ENCODE measurements at regions not wholly inside any gene's neighbourhood (a gene's known extent, or its start where the extent isn't known, plus 50 kb on each side); places are given as distances from the start of the nearest gene placed in this dataset.
A peak's percentile ranks its signal among the peaks of the same experiment; 100 is the strongest.
"Not testable (repeated sequence)": the region's sequence is repeated elsewhere in the genome, so short reads cannot be mapped to it uniquely, and the experiment has no call there.

GRCh38 chr5:174581479-174581878 is 142.9 kb upstream of the MSX2 start:
- no peaks in the 10 kb centered on the region for H3K27me3 Mint-ChIP-seq (ENCODE audit: low read depth)
- no peak overlapping the region for H3K4me3 Mint-ChIP-seq
- TF ChIP-seq, protein P1, sequence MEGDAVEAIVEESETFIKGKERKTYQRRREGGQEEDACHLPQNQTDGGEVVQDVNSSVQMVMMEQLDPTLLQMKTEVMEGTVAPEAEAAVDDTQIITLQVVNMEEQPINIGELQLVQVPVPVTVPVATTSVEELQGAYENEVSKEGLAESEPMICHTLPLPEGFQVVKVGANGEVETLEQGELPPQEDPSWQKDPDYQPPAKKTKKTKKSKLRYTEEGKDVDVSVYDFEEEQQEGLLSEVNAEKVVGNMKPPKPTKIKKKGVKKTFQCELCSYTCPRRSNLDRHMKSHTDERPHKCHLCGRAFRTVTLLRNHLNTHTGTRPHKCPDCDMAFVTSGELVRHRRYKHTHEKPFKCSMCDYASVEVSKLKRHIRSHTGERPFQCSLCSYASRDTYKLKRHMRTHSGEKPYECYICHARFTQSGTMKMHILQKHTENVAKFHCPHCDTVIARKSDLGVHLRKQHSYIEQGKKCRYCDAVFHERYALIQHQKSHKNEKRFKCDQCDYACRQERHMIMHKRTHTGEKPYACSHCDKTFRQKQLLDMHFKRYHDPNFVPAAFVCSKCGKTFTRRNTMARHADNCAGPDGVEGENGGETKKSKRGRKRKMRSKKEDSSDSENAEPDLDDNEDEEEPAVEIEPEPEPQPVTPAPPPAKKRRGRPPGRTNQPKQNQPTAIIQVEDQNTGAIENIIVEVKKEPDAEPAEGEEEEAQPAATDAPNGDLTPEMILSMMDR (IDR thresholded peaks at IDR 0.05; ENCODE audit: unreplicated experiment) = no peak
- peaks cover 3% of the 10 kb centered on the region for H3K36me3 Mint-ChIP-seq
- H3K27ac Mint-ChIP-seq = no peak overlapping the region
- H3K9me3 Mint-ChIP-seq = peaks cover 9% of the 10 kb centered on the region
- DNase-seq (ENCODE audit: low spot score in 2 of 2, unreplicated experiment in 2 of 2) = peak in 1 of 2 experiments; percentile 53
- peaks cover 20% of the 10 kb centered on the region for H3K4me1 Mint-ChIP-seq

- H3K4me1 Mint-ChIP-seq = peaks cover 20% of the 10 kb centered on the region
- H3K27me3 Mint-ChIP-seq (ENCODE audit: low read depth) = no peaks in the 10 kb centered on the region
- TF ChIP-seq, protein P1 (IDR thresholded peaks at IDR 0.05; ENCODE audit: unreplicated experiment) = no peak
- no peak overlapping the region for H3K4me3 Mint-ChIP-seq
- H3K36me3 Mint-ChIP-seq = peaks cover 4% of the 10 kb centered on the region
- peaks cover 11% of the 10 kb centered on the region for H3K9me3 Mint-ChIP-seq
- DNase-seq (ENCODE audit: low spot score in 2 of 2, unreplicated experiment in 2 of 2) = no peak
- H3K27ac Mint-ChIP-seq = no peak overlapping the region
Observed at GRCh38 chr5:174581894-174582293, 142.5 kb upstream of the MSX2 start.

DNA sequence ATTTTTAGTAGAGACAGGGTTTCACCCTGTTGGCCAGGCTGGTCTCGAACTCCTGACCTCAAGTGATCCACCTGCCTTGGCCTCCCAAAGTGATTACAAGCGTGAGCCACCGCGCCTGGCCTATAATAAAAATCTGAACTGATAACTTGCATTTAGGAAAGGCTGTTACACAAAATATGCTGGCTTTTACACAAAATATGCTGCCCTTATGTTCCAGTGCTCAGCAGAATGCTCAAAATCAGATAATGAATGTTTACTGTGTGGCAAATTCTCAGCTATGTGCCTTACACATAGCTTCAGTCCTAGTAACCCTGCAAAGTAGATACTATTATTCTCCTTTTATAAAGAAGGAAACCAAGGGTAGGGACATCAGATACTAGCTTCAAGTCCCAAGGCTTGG is 141.3 kb upstream of the MSX2 start:
- H3K27me3 Mint-ChIP-seq (ENCODE audit: low read depth) = no peaks in the 10 kb centered on the region
- H3K36me3 Mint-ChIP-seq = peaks cover 4% of the 10 kb centered on the region
- DNase-seq (ENCODE audit: low spot score in 2 of 2, unreplicated experiment in 2 of 2) = no peak
- peaks cover 20% of the 10 kb centered on the region for H3K4me1 Mint-ChIP-seq
- TF ChIP-seq, protein P1 (IDR thresholded peaks at IDR 0.05; ENCODE audit: unreplicated experiment) = no peak
- no peak overlapping the region for H3K27ac Mint-ChIP-seq
- peaks cover 11% of the 10 kb centered on the region for H3K9me3 Mint-ChIP-seq
- H3K4me3 Mint-ChIP-seq = no peak overlapping the region

DNA sequence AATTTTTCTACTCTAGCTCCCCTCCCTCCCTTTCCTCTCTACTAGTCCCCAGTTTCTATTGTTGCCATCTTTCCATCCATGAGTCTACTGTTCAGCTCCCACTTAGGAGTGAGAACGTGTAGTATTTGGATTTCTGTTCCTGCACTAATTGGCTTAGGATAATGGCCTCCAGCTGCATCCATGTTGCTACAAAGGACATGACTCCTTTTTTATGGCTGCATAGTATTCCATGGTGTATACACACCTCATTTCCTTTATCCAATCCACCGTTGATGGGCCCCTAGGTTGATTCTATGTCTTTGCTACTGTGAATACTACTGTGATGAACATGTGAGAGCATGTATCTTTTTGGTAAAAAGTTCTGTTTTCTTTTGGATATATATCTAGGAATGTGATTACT is 138.9 kb upstream of the MSX2 start:
- Mint-ChIP-seq H3K4me3 (no peak overlapping the region), H3K36me3 (peaks cover 4% of the 10 kb centered on the region), H3K4me1 (peaks cover 21% of the 10 kb centered on the region), H3K9me3 (peaks cover 11% of the 10 kb centered on the region), H3K27me3 (ENCODE audit: low read depth) (no peaks in the 10 kb centered on the region), H3K27ac (no peak overlapping the region)
- TF ChIP-seq, protein P1 (IDR thresholded peaks at IDR 0.05; ENCODE audit: unreplicated experiment) = no peak
- no peak for DNase-seq (ENCODE audit: low spot score in 2 of 2, unreplicated experiment in 2 of 2)

GRCh38 chr5:174586163-174586562 is 138.2 kb upstream of the MSX2 start:
- Mint-ChIP-seq H3K4me1 (peaks cover 15% of the 10 kb centered on the region), H3K9me3 (peaks cover 11% of the 10 kb centered on the region)
- DNase-seq (ENCODE audit: low spot score in 2 of 2, unreplicated experiment in 2 of 2); H3K27me3 Mint-ChIP-seq (ENCODE audit: low read depth); H3K27ac Mint-ChIP-seq; H3K4me3 Mint-ChIP-seq; H3K36me3 Mint-ChIP-seq: not testable (repeated sequence)

GRCh38 chr5:174589011-174589410 is 135.4 kb upstream of the MSX2 start:
- no peak overlapping the region for H3K27ac Mint-ChIP-seq
- peaks cover 15% of the 10 kb centered on the region for H3K9me3 Mint-ChIP-seq
- H3K4me3 Mint-ChIP-seq = no peak overlapping the region
- DNase-seq (ENCODE audit: low spot score in 2 of 2, unreplicated experiment in 2 of 2) = no peak
- peaks cover 9% of the 10 kb centered on the region for H3K4me1 Mint-ChIP-seq
- peaks cover 4% of the 10 kb centered on the region for H3K36me3 Mint-ChIP-seq
- TF ChIP-seq, protein P1 (IDR thresholded peaks at IDR 0.05; ENCODE audit: unreplicated experiment) = no peak
- no peaks in the 10 kb centered on the region for H3K27me3 Mint-ChIP-seq (ENCODE audit: low read depth)
